Parathyroid adenoma (tissue), 2 donors: ENCODE measurements at regions not wholly inside any gene's neighbourhood (a gene's known extent, or its start where the extent isn't known, plus 50 kb on each side); places are given as distances from the start of the nearest gene placed in this dataset.

Experiments used
- H2AFZ ChIP-seq: fragments of 300-600 bp; sonication (generic); one replicate; pipeline ENCODE4 v1.7.0; 2017; ENCODE audit warnings: antibody characterized with exemption, mild to moderate bottlenecking
- H3K27ac ChIP-seq: fragments of 300-600 bp; sonication (generic); one replicate; pipeline ENCODE4 v1.7.0; 2017
- H3K27me3 ChIP-seq: fragments of 300-600 bp; sonication (generic); one replicate; pipeline ENCODE4 v1.7.0; 2017; ENCODE audit warnings: low read length; ENCODE audit not compliant: control insufficient read depth, insufficient read depth
- H3K36me3 ChIP-seq: fragments of 300-600 bp; sonication (generic); one replicate; pipeline ENCODE4 v1.7.0; 2017; ENCODE audit warnings: low read length; ENCODE audit not compliant: control insufficient read depth, insufficient read depth
- H3K4me1 ChIP-seq: fragments of 300-600 bp; sonication (generic); one replicate; pipeline ENCODE4 v1.7.0; 2017; ENCODE audit warnings: control low read depth
- H3K4me2 ChIP-seq: fragments of 300-600 bp; sonication (generic); one replicate; pipeline ENCODE4 v1.7.0; 2017; ENCODE audit warnings: low read length
- H3K4me3 ChIP-seq: fragments of 300-600 bp; sonication (generic); one replicate; pipeline ENCODE4 v1.7.0; 2017; ENCODE audit warnings: low read depth, low read length
- H3K79me2 ChIP-seq: fragments of 300-600 bp; sonication (generic); one replicate; pipeline ENCODE4 v1.7.0; 2017; ENCODE audit warnings: control low read depth
- H3K9ac ChIP-seq: fragments of 300-600 bp; sonication (generic); one replicate; pipeline ENCODE4 v1.7.0; 2017; ENCODE audit warnings: mild to moderate bottlenecking
- H3K9me3 ChIP-seq: fragments of 300-600 bp; sonication (generic); one replicate; pipeline ENCODE4 v1.7.0; 2017; ENCODE audit warnings: low read length; ENCODE audit not compliant: control insufficient read depth
- CTCF ChIP-seq: fragments of 300-600 bp; sonication (generic); IDR thresholded peaks from one replicate; pipeline ENCODE4 v1.7.0; 2017; ENCODE audit warnings: antibody characterized with exemption, mild to moderate bottlenecking
- donor health status: primary hyperparathyroidism.

- H3K4me2 ChIP-seq, result no peak overlapping the region
- no peak overlapping the region for H3K27ac ChIP-seq
- no peaks in the 10 kb centered on the region for H3K4me1 ChIP-seq
- H3K27me3 ChIP-seq, result no peaks in the 10 kb centered on the region
- H3K36me3 ChIP-seq, result no peaks in the 10 kb centered on the region
- no peak for TF ChIP-seq CTCF
- no peak overlapping the region for H3K4me3 ChIP-seq
- no peaks in the 10 kb centered on the region for H3K79me2 ChIP-seq
- H3K9ac ChIP-seq, result no peak overlapping the region
- no peak overlapping the region for H2AFZ ChIP-seq
- H3K9me3 ChIP-seq, result no peaks in the 10 kb centered on the region
These were observed 520.6 kb downstream of the CCSER2 start for GRCh38 chr10:84848967-84849366.

- no peak overlapping the region for H3K4me3 ChIP-seq
- H3K36me3 ChIP-seq, result no peaks in the 10 kb centered on the region
- H3K4me1 ChIP-seq, result no peaks in the 10 kb centered on the region
- H3K4me2 ChIP-seq, result no peak overlapping the region
- no peaks in the 10 kb centered on the region for H3K9me3 ChIP-seq
- H3K79me2 ChIP-seq, result no peaks in the 10 kb centered on the region
- no peak for TF ChIP-seq CTCF
- H3K27me3 ChIP-seq, result no peaks in the 10 kb centered on the region
- H2AFZ ChIP-seq, result no peak overlapping the region
- H3K27ac ChIP-seq, result no peak overlapping the region
- H3K9ac ChIP-seq, result no peak overlapping the region
These were observed 522.4 kb downstream of the CCSER2 start for GRCh38 chr10:84850826-84851225.

GRCh38 chr10:84854439-84854838 lies 526.0 kb downstream of the CCSER2 start:
- H3K9ac ChIP-seq, result no peak overlapping the region
- no peak overlapping the region for H3K27ac ChIP-seq
- no peaks in the 10 kb centered on the region for H3K36me3 ChIP-seq
- H3K4me1 ChIP-seq, result no peaks in the 10 kb centered on the region
- no peak overlapping the region for H3K4me3 ChIP-seq
- no peaks in the 10 kb centered on the region for H3K27me3 ChIP-seq
- TF ChIP-seq CTCF, result no peak
- H3K4me2 ChIP-seq, result no peak overlapping the region
- no peaks in the 10 kb centered on the region for H3K79me2 ChIP-seq
- no peaks in the 10 kb centered on the region for H3K9me3 ChIP-seq
- H2AFZ ChIP-seq, result no peak overlapping the region

- Histone ChIP-seq H3K27me3 (no peaks in the 10 kb centered on the region), H3K9me3 (no peaks in the 10 kb centered on the region), H3K27ac (no peak overlapping the region), H3K4me3 (no peak overlapping the region), H3K4me1 (no peaks in the 10 kb centered on the region), H3K9ac (no peak overlapping the region), H3K4me2 (no peak overlapping the region), H3K79me2 (no peaks in the 10 kb centered on the region), H3K36me3 (no peaks in the 10 kb centered on the region), H2AFZ (no peak overlapping the region)
- TF ChIP-seq CTCF, result no peak
These were observed 532.5 kb downstream of the CCSER2 start for GRCh38 chr10:84860855-84861254.

- Histone ChIP-seq H3K79me2 (no peaks in the 10 kb centered on the region), H3K9ac (no peak overlapping the region), H2AFZ (no peak overlapping the region), H3K4me3 (no peak overlapping the region), H3K36me3 (no peaks in the 10 kb centered on the region), H3K27me3 (no peaks in the 10 kb centered on the region), H3K4me1 (no peaks in the 10 kb centered on the region), H3K4me2 (no peak overlapping the region), H3K27ac (no peak overlapping the region), H3K9me3 (no peaks in the 10 kb centered on the region)
- no peak for TF ChIP-seq CTCF
These were observed 534.2 kb downstream of the CCSER2 start for GRCh38 chr10:84862551-84862950.
